HepG2 (cell line): ENCODE measurements at regions not wholly inside any gene's neighbourhood (a gene's known extent, or its start where the extent isn't known, plus 50 kb on each side); places are given as distances from the start of the nearest gene placed in this dataset.

Source experiments
- ATAC-seq: fragments of 200-7000 bp; cut with Tn5 transposase; 3 replicates; pipeline ENCODE4 v1.9.1; 2020; ENCODE audit warnings: mild to moderate bottlenecking, moderate library complexity
- BruUV-seq: library from RNA; stranded (reverse); fragments of 400-500 nt; replicated peaks from 2 replicates; lab custom pipeline; 2021; lab: Mats Ljungman, UMichigan
- CTCF ChIA-PET: fragments of 300-600 bp; formaldehyde crosslinking; extraction: SDS; loops from one replicate; lab custom pipeline; 2021; ENCODE audit warnings: low total read pairs, inconsistent platforms, low intra/inter-chr PET ratio; lab: Yijun Ruan, JAX
- POLR2A ChIA-PET: fragments of 350-600 bp; sonication (Branson Sonifier 250); formaldehyde crosslinking; loops from one replicate; lab custom pipeline; 2020; ENCODE audit warnings: antibody characterized with exemption, inconsistent platforms; lab: Yijun Ruan, JAX
- DNase-seq: peaks from one replicate; pipeline ENCODE4 v3.0.0-alpha.2; 2015; ENCODE audit warnings: low spot score
- FAIRE-seq: peaks from 3 replicates; lab custom pipeline; 2011; peaks lifted over from hg19 to GRCh38; lab: Jason Lieb, UNC
- H2AFZ ChIP-seq: one replicate; pipeline ENCODE4 v1.6.1; 2011; ENCODE audit warnings: low read length, inconsistent platforms
- H3K27ac ChIP-seq: fragments of 300-600 bp; 3 replicates; pipeline ENCODE4 v1.8.0; 2011; ENCODE audit warnings: mixed run types, mild to moderate bottlenecking, mixed read lengths, low read length, inconsistent platforms; ENCODE audit not compliant: insufficient read depth; ENCODE audit errors: extremely low read length
- H3K27me3 ChIP-seq, 2 experiments: fragments of 200-600 bp in 1 of 2; 2 replicates in 1 of 2; 3 replicates in 1 of 2; pipeline versions ENCODE4 v1.6.0 to v1.8.0; 2011; ENCODE audit warnings: low read length in 2 of 2, mild to moderate bottlenecking in 2 of 2, moderate library complexity in 2 of 2, inconsistent platforms in 1 of 2; ENCODE audit not compliant: insufficient read depth in 2 of 2, control insufficient read depth in 1 of 2
- H3K36me3 ChIP-seq, 2 experiments: fragments of 200-600 bp in 1 of 2; replicated peaks in 1 of 2; 2 replicates in 1 of 2; 3 replicates in 1 of 2; pipeline versions ENCODE4 v1.5.1 to v1.8.0; 2011; ENCODE audit warnings: low read length in 2 of 2, inconsistent platforms in 1 of 2; ENCODE audit not compliant: insufficient read depth in 2 of 2, control insufficient read depth in 1 of 2
- H3K4me1 ChIP-seq: 2 replicates; pipeline ENCODE4 v1.5.1; 2012; ENCODE audit warnings: low read length, inconsistent platforms; ENCODE audit not compliant: insufficient read depth
- H3K4me2 ChIP-seq: 2 replicates; pipeline ENCODE4 v1.6.0; 2011; ENCODE audit warnings: low read depth, low read length, inconsistent platforms
- H3K4me3 ChIP-seq, 3 experiments: fragments of 200-600 bp in 1 of 3; sonication (generic), shearing (Covaris generic) in 1 of 3; replicated peaks in 1 of 3; 2 replicates each; pipeline ENCODE4 v1.5.1; 2011 to 2016; ENCODE audit warnings: low read length in 3 of 3, inconsistent platforms in 2 of 3, low read depth in 2 of 3, mild to moderate bottlenecking in 2 of 3, control low read depth in 1 of 3, mixed read lengths in 1 of 3; ENCODE audit not compliant: insufficient read depth in 1 of 3
- H3K79me2 ChIP-seq: one replicate; pipeline ENCODE4 v1.6.1; 2011; ENCODE audit warnings: low read length, inconsistent platforms; ENCODE audit not compliant: insufficient read depth
- H3K9ac ChIP-seq: 2 replicates; pipeline ENCODE4 v1.6.0; 2011; ENCODE audit warnings: mild to moderate bottlenecking, low read depth, low read length, inconsistent platforms; ENCODE audit not compliant: insufficient read depth
- H3K9me3 ChIP-seq: 2 replicates; pipeline ENCODE4 v1.5.1; 2012; ENCODE audit warnings: mild to moderate bottlenecking, low read length
- H4K20me1 ChIP-seq: 2 replicates; pipeline ENCODE4 v1.6.0; 2011; ENCODE audit warnings: inconsistent platforms, mild to moderate bottlenecking, low read length, moderate library complexity; ENCODE audit not compliant: insufficient read depth
- BCL6 ChIP-seq: IDR thresholded peaks from 2 replicates; pipeline ENCODE4 v1.6.1; 2016; ENCODE audit warnings: missing genetic modification reagents, missing compliant biosample characterization
- FIP1L1 ChIP-seq: fragments of 200-400 bp; formaldehyde crosslinking; IDR thresholded peaks from 2 replicates; pipeline ENCODE4 v1.6.1; 2018; ENCODE audit warnings: low read depth, mild to moderate bottlenecking, low read length, moderate library complexity, borderline replicate concordance; ENCODE audit not compliant: insufficient read depth
- JUN ChIP-seq: sonication (generic); formaldehyde crosslinking; IDR thresholded peaks from 2 replicates; pipeline ENCODE4 v1.4.0; 2020; ENCODE audit warnings: mild to moderate bottlenecking, missing genetic modification reagents
- NCOR1 ChIP-seq: fragments of 200-600 bp; sonication (generic); IDR thresholded peaks from 2 replicates; pipeline ENCODE4 v1.7.0; 2017; ENCODE audit warnings: antibody characterized with exemption, low read length, borderline replicate concordance
- PRPF4 ChIP-seq: fragments of 200-400 bp; formaldehyde crosslinking; IDR thresholded peaks from 2 replicates; pipeline ENCODE4 v1.6.1; 2016; ENCODE audit warnings: low read length, low read depth; ENCODE audit not compliant: poor library complexity, severe bottlenecking
- ZBTB44 ChIP-seq: sonication (generic); formaldehyde crosslinking; IDR thresholded peaks from 2 replicates; pipeline ENCODE4 v1.4.0; 2020; ENCODE audit warnings: missing genetic modification reagents
- ZBTB49 ChIP-seq: sonication (generic); formaldehyde crosslinking; IDR thresholded peaks from 2 replicates; pipeline ENCODE4 v1.4.0; 2020; ENCODE audit warnings: missing genetic modification reagents, borderline replicate concordance
- ZNF549 ChIP-seq: sonication (generic); formaldehyde crosslinking; IDR thresholded peaks from 2 replicates; pipeline ENCODE4 v1.5.0; 2020; ENCODE audit warnings: missing genetic modification reagents
- ZNF772 ChIP-seq: sonication (generic); formaldehyde crosslinking; IDR thresholded peaks from 2 replicates; pipeline ENCODE4 v1.5.0; 2020; ENCODE audit warnings: mild to moderate bottlenecking, missing genetic modification reagents
- WGBS: methylation state at CpG from one replicate; pipeline ENCODE4 v1.1.6; 2017; ENCODE audit warnings: low lambda C conversion rate; 5-methylcytosine and 5-hydroxymethylcytosine counted together
- in situ Hi-C: cut with HindIII; loops from 2 replicates; pipeline ENCODE4 v1.10.0; 2017; ENCODE audit warnings: low pct_unique_long_range_greater_than_20kb; ENCODE audit not compliant: extremely low pct_ligation_motif_present
- intact Hi-C: fragments of 100-400 bp; cut with micrococcal nuclease; formaldehyde crosslinking; loops from one replicate; pipeline ENCODE4 v1.10.0; 2022; ENCODE audit not compliant: unreplicated experiment
- TF ChIP-seq, protein P1 (sequence below): sonication (generic); formaldehyde crosslinking; IDR thresholded peaks from 2 replicates; pipeline ENCODE4 v1.4.0; 2020; ENCODE audit warnings: missing genetic modification reagents

GRCh38 chr13:106942563-106942962, 374.6 kb upstream of the ARGLU1 start:
- Histone ChIP-seq H3K79me2 (no peaks in the 10 kb centered on the region), H3K4me3 (no peak overlapping the region), H3K9me3 (no peaks in the 10 kb centered on the region), H3K4me2 (no peak overlapping the region), H3K27ac (no peak overlapping the region), H3K27me3 (no peaks in the 10 kb centered on the region; a peak in 1 of 5 replicates), H2AFZ (no peak overlapping the region), H3K36me3 (no peaks in the 10 kb centered on the region), H4K20me1 (no peaks in the 10 kb centered on the region), H3K4me1 (no peaks in the 10 kb centered on the region), H3K9ac (no peak overlapping the region)
- ATAC-seq (no peak), DNase-seq (no peak), FAIRE-seq (no peak)
- ChIA-PET POLR2A (no interaction called here), CTCF (no interaction called here)
- no TSS peak for BruUV-seq
- intact Hi-C loops = no loop called here
- no peak for TF ChIP-seq ZBTB49 (CRISPR knock-in tag)
- TF ChIP-seq BCL6 (CRISPR knock-in tag) = no peak
- TF ChIP-seq ZBTB44 (CRISPR knock-in tag) = no peak
- TF ChIP-seq PRPF4 = no peak
- TF ChIP-seq, protein P1, sequence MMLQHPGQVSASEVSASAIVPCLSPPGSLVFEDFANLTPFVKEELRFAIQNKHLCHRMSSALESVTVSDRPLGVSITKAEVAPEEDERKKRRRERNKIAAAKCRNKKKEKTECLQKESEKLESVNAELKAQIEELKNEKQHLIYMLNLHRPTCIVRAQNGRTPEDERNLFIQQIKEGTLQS = no peak
- TF ChIP-seq JUN (CRISPR knock-in tag) = no peak
- no peak for TF ChIP-seq ZNF549 (CRISPR knock-in tag)
- no peak for TF ChIP-seq FIP1L1
- no peak for TF ChIP-seq NCOR1
- no peak for TF ChIP-seq ZNF772 (CRISPR knock-in tag)
- TF ChIP-seq, all 625 proteins: peak for 0
- 28% methylated on average over 3 of the region's 3 CpGs for WGBS
- in situ Hi-C loops = no loop called here
